Fibroblast of pulmonary artery (primary cell): ENCODE measurements at regions not wholly inside any gene's neighbourhood (a gene's known extent, or its start where the extent isn't known, plus 50 kb on each side); places are given as distances from the start of the nearest gene placed in this dataset.

Source experiments
- DNase-seq: peaks from one replicate; pipeline ENCODE4 v3.0.0-alpha.2; 2010; ENCODE audit warnings: low read depth
- H3K4me3 ChIP-seq: replicated peaks from 2 replicates; pipeline ENCODE4 v1.5.1; 2011; ENCODE audit warnings: low read depth, mild to moderate bottlenecking, control low read depth, low read length, moderate library complexity
- TF ChIP-seq, protein P1 (sequence below): IDR thresholded peaks from 2 replicates; pipeline ENCODE4 v1.5.1; 2011; ENCODE audit warnings: mild to moderate bottlenecking, control low read depth, low read length, inconsistent platforms; ENCODE audit errors: missing control alignments

DNA sequence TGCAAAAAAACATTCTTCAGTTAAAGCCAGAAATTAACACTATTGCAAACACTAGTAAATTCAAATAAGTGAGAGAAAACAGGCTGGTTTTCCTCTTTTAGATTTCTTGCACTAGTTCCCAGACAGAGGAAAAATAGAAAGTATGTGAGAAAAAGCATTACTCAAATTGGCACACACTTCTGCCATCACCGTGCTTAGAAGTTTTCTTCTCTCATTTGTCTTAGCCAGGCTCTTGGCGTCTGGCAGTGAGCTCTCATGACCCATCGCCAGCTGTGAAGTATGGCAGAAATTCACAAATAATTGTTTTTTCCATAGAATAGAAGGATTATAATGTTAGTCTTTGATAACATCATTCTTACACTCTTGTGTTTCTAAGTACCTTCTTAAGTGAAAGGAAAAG, 515.9 kb downstream of the GBE1 start:
- H3K4me3 ChIP-seq, result no peak overlapping the region
- TF ChIP-seq, protein P1, sequence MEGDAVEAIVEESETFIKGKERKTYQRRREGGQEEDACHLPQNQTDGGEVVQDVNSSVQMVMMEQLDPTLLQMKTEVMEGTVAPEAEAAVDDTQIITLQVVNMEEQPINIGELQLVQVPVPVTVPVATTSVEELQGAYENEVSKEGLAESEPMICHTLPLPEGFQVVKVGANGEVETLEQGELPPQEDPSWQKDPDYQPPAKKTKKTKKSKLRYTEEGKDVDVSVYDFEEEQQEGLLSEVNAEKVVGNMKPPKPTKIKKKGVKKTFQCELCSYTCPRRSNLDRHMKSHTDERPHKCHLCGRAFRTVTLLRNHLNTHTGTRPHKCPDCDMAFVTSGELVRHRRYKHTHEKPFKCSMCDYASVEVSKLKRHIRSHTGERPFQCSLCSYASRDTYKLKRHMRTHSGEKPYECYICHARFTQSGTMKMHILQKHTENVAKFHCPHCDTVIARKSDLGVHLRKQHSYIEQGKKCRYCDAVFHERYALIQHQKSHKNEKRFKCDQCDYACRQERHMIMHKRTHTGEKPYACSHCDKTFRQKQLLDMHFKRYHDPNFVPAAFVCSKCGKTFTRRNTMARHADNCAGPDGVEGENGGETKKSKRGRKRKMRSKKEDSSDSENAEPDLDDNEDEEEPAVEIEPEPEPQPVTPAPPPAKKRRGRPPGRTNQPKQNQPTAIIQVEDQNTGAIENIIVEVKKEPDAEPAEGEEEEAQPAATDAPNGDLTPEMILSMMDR, result no peak
- DNase-seq, result peak; percentile 16

DNA sequence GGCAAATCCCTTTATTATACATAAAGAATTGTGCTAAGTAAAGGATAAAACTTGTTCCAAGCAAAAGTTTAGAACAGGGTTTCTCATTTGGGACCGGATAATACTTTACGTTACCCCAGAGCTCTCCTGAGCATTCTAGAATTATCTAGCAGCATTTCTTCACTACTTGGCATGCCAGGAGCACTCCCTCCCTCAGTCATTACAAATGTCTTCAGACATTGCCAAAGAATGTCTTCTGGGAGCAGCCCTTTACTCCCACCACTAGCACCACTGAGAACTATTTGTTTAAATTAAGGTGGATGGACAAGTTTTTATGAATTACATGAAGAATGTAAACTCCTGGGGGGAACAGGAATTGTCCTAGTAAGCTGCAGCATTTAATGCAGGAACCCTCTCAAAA, 516.4 kb downstream of the GBE1 start:
- peak; percentile 68 for DNase-seq
- no peak overlapping the region for H3K4me3 ChIP-seq
- TF ChIP-seq, protein P1, result no peak

DNA sequence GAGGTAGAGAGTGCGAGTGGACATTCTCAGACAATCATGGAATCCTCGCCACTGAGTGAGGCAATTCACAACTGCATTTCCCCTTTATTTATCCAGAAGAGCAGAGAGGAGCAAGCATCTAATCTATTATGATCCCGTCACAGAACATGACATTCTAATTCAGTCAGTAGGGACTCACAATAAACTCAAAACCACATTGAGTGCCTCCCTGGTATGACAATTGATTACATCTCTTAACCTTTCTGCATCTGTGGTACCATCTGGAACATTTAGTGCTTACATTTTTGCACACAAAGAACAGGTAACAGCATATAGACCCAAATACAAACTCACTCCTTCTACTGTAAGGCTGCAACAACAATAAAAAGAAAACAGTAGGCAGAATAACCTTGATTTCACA, 517.2 kb downstream of the GBE1 start:
- TF ChIP-seq, protein P1, result no peak
- no peak overlapping the region for H3K4me3 ChIP-seq
- DNase-seq, result no peak

DNA sequence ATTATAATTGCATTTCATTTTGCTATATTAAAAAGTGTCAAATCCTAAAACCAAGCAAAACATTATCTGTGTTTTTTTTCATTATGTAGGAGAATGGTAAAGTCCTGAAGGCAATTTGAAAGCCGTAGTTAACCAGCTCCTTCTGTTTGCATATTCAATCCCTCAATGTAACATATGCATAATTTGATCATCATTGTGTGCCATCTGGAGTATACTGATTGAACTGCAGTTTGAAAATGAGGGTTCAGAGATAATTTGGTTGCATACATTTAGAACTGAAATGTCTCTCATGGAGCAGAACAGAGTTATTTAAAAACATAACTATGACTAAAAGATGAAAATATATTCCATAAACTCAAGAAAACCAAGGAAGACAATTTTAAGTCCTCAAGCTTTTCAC, 518.6 kb downstream of the GBE1 start:
- H3K4me3 ChIP-seq, result no peak overlapping the region
- DNase-seq, result peak; percentile 50
- TF ChIP-seq, protein P1, result peak; percentile 60

DNA sequence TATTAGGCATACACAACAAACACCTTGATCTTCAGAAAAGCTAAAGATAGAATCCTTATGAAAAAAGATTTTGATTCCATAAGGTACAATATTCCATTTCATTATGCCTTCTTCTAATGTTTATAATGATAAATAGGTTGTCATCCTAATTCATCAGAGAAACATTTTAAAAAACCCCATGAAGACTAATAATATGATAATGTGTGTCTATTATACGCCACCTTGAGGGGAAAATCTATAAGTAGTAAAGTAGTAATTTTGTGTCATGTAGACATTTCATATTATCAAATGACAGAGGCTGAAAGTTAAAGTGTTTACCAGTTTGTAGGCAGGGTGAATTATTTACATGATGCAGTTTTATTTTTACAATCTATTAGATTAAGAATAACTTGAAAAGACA, 524.3 kb downstream of the GBE1 start:
- no peak for DNase-seq
- TF ChIP-seq, protein P1, result no peak
- no peak overlapping the region for H3K4me3 ChIP-seq

DNA sequence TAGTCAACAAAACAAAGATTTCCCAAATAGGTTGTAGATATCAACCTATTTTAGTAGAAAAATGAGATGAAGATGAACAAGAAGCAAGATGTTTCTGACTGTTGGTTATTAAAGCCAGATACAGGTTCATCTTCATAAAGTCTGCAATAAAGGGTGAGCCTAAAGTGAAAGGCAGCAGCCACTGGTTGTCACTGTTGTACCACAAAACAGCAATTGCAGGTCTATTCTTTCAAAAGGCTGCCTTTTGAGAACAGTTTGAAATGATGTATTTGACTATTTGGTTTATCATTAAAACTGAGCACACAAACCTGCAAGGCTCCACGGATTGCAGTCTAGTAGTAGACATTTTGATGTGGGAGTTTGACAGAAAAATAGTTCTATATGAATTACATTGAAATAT, 543.4 kb downstream of the GBE1 start:
- DNase-seq, result peak; percentile 68
- H3K4me3 ChIP-seq, result no peak overlapping the region
- TF ChIP-seq, protein P1, result peak; percentile 67

DNA sequence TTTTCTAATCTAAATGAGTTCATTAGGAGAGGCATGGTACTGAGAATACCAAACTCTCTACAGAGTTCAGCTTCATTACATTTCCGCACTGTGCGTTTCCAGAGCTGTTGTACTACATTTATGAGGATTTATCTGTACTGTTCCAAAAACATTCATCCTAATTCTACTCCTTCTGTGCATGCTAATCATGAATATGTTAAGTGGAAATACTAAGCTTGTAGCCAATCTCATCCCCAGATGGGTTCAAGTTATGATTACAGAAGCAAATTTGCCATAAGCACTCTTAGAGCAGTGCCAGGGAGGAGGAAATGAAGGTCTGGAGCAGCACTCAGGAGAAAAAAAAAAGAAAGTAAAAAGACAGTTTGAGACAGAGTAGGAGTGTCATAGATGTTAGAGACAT, 544.3 kb downstream of the GBE1 start:
- no peak overlapping the region for H3K4me3 ChIP-seq
- no peak for DNase-seq
- TF ChIP-seq, protein P1, result no peak
